HG03139 (cell line): ENCODE measurements at regions not wholly inside any gene's neighbourhood (a gene's known extent, or its start where the extent isn't known, plus 50 kb on each side); places are given as distances from the start of the nearest gene placed in this dataset.

ENCODE experiments used
- ATAC-seq: cut with Tn5 transposase; IDR thresholded peaks from one replicate; pipeline ENCODE4 v1.9.1; 2021; ENCODE audit not compliant: unreplicated experiment

DNA sequence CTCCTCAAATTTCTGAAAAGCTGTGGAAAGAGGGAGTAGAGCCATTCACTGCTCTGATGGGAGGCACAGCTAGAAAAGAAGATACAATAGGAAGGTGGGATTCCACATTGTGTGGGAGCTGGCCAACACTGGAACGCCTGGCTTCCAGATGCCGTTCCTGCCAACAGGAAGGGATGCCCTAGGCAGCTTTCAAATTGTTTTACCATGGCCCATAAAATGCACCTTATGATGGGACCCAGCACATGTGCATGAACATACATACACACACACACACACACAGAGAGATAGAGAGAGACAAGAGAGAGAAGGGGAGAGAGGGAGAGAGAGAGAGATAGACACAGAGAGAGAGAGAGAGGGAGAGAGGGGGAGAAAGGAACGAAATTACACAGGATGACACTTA, 86.1 kb upstream of the BZW1 start:
- no peak for ATAC-seq

DNA sequence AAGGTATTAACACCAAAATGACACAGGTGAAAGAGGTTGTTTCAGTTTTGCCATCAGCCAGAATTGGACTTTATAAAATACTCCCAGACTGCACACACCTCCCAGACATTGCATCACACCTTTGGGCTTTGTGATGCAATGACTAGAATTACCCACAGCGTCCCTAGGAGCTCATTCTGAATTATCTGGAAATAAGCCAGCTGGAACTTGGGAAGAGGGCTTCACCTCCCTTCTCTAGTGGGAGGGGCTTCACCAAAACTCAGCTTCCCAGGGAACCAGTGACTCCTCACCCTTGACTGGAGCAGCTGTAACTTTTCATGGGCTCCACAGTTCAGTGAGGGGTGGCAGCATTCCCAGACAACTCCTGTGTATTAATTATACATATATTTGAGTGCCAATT, 83.1 kb upstream of the BZW1 start:
- ATAC-seq, result no peak

DNA sequence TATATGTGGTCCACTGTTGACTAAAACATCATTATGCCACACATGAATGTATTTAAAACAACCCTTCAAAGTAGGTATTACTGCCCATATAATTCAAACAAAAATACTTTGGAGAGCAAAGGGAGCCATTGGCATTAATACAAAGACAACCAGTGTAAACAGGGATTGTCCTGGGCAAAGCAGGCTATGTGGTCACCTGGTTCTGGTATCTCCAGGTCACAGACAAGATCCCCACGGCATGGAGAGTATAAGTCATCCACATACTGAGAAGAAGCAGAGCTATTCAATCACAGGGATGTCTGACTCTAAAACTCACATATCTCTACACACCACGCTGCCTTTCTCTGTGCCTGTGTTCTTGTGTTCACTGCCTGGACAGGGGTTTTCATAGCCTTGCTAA, 81.4 kb upstream of the BZW1 start:
- no peak for ATAC-seq

DNA sequence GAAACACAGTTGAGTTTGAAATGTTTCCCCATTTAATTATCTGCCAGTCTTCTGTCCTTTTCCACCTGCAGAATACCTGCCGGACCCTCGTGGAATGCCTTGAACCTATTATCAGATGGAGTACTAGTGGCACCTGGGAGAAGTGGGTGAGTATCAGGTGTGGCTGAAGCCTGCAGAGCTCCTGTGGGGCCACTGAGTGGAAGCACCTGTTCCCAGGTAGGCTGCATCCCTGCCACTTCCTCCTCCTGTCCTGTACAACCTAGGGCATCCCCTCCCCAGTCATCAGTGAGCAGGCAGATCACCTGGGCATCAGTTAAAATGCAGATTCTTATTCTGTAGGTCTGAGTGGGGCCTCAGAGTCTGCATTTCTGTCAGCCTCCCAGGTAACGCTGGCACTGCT, 80.8 kb upstream of the BZW1 start:
- no peak for ATAC-seq

DNA sequence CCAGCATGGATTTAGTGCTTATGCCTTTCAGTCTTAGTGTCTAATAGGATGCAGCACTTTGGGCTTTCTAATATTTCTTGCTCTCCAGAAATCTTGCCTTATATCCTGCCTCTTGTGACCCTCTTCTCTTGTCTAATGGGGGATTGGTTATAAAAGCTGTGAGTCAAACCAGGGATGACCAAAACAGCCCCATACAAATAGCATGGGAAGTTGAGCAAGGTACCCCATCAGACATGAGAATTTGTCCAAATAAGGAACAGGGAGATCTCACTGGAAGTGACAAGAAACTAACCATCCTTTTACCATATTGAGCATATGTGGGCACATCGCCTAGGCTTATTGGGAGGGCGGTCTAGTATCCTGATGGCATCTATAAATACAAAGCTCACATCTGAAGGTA, 78.8 kb upstream of the BZW1 start:
- no peak for ATAC-seq

DNA sequence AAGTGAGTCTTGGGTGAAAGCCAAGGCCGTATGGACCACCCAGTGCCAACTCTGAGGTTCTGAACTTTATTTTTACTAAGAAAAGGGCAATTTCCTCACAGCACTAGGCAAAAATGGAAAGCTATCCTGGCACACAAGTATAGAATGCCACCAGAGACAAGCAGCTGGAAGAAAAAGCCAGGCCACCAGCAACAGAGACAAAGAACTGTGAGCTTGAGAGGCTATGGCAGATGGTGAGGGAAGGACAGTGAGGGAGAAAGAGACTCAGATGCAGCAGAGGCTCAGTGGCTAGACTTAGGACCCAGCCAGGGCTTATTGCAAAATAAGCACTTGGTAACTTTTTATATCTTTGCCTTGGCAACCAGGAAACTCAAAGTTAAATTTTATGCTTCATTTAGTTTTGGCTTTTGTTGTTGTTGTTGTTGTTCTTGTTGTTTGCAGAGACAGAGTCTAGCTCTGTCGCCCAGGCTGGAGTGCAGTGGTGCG, 78.0 kb upstream of the BZW1 start:
- no peak for ATAC-seq

DNA sequence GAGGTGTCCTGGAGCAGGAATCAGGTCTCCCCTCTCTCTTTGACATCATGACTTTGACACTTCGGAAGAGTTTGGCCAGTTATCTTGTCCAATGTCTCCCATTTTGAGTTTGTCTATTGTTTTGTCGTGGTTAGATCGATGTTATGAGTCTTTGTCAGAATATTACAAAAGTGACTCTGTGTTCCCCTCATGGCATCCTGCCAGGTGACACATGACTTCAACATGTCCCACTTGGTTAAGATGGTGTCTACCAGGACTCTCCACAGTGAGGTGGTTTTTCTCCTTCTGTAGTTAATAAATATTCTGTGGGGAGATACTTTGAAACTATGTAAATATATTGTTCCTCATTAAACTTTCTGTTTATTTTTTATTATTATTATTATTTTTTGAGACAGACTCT, 76.6 kb upstream of the BZW1 start:
- no peak for ATAC-seq

DNA sequence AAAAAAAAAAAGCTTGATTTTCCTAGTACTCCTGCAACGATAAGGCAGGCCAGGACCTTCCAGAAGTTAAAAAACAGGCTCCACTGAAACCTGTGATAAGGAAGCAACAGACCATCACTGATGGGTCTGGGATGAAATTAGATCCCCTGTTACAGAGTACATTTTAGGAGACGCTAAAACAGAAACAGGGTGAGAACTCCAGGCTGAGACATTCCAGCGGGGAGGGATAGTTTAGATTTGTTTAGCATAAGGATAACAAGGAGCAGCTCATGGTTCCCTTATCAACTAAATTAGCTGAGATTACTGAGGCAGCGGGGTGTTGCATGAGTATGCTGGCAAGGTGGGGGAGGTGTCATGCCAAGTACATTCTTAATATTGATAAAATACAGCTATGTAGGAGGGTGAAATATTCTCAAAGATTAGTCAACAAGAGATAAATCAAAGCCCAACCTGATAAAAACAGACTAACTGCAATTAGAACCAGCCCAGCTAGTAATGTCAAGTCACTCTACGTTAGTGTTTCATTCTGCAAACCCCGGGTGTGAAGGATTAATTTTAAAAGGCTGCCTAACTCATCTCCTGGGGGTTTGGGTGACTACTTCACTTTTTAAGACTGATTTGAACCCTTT, 75.0 kb upstream of the BZW1 start:
- ATAC-seq, result no peak

DNA sequence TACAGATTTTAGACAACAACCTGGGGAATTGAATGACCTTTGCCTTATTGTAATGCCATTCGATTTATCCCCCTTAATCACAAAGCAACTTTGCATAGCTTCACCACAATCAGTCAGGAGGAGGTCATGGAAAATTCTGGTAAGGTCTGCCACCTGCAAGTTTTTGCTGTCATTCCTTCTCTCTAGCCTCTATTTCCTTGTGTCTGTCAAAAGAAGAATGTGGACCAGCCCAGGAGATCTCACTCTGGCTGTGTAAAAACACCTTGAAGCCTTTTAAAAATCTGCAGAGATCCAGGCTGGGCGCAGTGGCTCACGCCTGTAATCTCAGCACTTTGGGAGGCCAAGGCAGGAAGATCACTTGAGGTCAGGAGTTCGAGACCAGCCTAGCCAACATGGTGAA, 74.1 kb upstream of the BZW1 start:
- no peak for ATAC-seq

DNA sequence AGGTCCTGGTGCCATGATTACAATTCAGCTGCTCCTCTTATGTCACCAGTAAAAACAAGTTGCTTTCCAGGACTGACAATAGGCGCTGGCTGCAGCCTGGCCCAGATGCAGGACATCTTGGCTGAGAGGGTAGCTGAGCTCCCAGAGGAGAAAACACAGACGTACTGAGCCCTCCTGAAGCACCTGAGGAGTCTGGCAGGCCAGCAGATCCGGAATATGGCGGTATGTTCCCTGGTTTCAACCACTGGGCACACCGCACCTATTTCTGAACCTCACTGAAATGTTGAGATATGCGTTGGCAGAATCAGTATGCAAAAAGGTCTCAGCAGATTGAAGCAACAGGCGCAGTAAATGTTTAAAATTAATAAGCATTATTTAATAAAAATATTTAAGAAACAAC, 73.1 kb upstream of the BZW1 start:
- no peak for ATAC-seq

DNA sequence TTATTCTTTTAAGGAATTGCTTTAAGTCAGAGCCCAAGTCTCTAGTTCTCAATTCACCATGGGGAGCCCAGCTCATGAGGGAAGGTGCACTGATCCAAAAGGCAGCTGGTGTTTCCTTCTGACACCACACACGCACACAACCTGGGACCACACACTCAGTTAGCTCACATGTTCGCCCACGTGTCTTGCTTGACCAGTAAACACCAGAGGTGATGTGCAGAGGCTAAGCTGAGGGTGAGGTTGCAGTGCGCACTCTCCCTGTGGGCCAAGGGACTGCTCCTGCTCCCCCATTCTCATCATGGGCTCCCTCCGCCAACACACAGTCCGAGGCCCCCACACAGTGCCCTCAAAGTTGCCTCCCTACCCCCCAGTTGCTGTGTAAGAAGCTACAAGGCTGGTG, 70.8 kb upstream of the BZW1 start:
- ATAC-seq, result no peak

DNA sequence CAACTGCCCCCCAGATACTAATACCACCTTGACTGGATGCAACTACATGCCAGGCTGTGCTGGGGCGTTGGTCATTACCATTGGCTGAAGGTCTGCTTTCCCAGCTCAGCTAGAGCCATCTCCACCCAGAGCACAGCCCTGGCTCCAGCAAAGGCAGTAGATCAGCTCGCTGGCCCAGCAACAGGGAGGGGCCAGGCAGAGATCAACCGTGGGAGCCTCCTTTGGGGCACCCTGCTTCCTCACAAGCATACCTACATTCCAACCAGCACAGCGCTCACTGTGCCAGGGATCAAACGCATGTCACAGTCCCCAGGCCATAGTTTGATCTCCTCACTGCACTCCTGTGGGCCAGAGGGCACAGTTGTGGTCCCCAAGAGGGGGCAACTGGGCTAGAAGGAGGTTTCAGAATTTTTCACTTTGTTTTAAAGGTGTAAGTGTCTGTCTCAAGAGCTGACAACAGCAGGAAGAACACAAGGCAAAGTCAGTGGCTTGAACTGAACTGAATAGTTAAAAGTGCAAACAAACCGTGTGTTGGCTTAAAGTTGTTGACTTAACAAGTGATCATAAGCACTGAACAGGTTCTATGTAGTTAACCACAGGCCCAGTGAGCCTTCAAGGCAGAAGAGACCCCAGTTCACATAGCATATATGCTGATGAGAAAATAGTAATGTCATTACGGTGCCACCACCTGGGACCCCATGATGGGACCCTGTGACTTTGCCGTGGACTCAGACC, 70.1 kb upstream of the BZW1 start:
- ATAC-seq, result no peak

DNA sequence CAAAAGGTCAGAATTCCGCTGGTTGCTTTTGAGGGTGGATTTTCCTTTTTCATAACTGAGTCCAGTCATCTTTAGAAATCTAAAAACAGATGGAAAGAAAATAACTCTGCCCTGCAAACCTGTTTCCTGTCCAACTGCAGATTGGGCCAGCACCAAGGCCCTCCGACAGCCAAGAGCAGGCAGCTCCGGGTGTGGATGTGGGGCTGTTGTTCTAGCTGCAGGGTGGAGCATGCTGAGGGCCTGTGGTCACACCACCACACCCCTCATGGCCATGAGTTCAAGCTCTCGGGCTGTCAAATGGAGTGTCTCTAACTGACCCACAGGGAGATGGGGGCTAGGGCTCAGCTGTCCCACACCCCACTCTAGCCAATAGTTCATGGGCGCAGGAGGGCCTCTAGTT, 69.3 kb upstream of the BZW1 start:
- no peak for ATAC-seq

DNA sequence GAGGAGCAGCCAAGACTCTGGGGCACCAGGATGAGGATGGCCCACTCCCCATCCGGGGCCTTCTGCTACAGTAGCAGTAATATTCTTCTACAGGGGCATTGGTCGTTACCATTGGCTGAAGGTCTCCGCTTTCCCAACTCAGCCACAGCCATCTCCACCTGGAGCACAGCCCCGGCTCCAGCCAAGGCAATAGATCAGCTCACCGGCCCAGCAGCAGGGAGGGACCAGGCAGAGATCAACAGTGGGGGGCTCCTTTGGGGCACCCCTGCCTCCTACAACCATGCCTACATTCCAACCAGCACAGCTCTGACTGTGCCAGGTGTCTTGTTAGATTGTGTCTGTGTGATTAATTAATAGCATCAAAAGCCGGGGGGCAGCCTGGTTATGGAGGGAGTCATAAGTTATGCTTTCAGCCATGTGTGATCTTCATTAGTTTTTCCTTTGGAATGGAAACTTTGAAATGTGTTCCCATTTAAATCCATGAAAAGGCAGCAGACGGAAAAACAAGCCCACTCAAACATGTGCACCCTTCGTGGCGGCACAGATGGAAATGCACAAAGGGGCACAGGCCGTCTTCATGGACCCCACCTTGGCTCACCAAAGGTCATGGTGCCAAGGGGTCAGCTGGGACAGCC, 68.6 kb upstream of the BZW1 start:
- ATAC-seq, result no peak

DNA sequence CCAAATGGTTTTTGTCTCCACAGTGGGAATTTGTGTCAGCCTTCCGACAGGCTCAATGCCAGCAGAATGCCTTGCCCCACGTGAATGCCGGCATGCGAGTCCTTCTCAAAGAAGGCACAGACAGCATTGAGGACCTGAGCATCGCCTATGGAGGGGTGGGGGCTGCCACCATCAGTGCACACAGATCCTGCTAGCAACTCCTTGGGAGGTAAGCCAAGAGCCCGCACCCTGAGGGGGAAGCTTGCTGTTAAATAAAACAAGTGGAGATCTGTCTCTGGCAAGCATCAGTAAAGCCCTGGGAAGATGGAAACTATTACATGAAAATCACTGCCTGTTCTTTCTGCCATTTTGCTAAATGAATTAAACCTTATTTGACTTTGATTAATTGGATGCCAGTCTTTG, 67.5 kb upstream of the BZW1 start:
- ATAC-seq, result no peak

DNA sequence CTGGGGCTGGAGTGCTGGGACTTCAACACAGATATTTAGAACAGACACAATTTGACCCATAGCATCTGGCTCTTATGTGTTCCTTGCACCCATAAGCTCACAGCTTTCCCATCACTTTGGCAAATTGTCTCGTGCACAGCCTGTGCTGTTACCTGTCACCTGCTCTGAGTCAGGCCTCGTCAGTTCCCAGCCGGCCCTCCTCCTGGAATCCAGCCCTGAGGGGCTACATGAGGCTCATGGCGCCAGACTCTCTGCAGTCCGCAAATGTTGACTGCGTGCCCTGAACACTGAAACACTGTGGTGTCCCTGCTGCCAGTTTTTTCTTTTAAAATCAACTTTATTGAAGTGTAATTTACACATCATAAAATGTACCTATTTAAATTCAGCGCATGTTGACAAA, 65.4 kb upstream of the BZW1 start:
- no peak for ATAC-seq

DNA sequence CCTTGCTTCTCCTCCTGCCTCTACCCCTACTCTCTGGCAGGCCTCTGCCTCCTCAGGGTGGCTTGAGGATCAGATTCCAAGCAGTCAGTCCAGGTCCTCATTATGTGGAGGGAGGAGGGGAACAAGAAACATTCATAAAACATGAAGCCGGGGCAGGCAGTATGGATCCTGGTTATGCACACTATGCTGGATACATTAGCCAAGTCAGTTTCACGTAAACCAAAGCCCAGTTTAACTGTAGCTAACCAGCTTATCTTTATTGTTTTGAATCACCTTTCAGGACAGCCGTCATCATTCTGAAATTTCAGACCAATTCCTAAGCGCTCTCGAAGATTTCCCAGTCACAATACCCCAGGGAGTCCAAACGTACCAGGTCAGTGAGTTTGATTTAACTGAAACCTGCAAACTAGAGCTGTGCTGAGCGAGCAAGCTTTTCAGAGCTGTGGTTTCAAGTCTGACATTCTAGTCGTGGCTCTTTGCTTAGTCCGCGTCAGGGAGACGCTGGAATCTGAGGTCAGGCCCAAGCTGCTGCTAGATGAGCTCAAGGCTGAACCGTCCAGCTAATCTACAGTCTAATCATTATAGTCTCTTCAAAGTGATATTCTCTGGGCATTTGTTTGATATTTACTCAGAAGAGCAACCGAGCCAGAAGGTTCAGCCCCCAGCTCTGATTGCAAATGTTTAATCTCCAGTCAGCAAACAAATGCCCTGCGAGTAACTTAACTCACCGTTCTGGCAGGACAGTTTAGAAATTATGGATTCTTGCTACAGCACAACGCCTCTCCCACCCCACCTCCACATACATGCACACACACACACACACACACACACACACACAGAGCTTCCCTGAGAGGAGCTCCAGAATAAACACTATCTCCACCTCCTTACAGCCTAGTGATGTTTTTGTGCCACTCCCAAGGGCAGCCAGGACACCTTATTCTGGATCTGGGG, 63.8 kb upstream of the BZW1 start:
- no peak for ATAC-seq

DNA sequence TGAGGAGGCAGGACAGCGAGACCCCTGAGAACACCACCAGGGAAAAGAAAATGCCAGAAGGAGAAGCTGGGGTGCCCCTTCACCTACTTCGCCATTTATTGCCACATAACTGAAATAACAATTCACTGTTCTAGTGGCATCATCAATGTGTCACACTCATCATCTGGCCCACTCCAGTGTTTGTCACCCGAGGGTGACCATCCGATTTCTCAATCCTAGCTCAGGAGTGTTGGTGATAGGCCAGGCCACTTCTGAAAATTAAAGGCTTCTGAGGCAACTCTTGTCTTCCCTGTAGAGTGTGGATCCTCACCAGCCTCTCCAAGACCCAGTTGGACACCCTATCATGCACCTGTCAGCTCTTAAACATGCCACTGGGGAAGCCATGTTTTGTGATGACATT, 62.9 kb upstream of the BZW1 start:
- ATAC-seq, result no peak

DNA sequence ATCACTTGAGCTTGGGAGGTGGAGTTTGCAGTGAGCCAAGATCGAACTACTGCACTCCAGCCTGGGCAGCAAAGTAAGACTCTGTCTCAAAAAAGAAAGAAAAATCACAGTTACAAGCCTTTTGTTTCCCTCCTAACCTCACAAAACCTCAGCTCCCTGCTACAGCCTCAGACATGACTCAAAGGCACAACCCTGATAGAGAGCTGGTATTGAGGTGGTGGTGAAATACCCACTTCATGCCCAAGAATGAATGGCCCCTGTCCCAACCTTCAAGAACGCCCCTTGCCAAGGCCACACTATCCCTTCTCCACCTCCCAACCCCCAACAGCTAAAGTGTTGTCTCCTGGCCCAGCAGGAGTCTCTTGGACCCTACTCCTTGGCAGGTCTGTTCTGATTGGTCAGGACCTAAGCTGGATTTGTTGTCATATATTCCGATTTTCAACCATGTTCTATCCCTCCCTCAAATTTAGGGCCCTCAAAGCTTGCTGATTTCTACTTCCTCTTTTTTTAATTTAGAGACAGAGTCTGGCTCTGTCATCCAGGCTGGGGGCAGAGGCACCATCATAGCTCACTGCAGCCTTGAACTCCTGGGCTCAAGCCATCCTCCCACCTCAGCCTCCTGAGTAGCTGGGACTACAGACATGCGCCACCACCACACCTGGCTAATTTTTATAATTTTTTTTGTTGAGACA, 61.9 kb upstream of the BZW1 start:
- no peak for ATAC-seq

DNA sequence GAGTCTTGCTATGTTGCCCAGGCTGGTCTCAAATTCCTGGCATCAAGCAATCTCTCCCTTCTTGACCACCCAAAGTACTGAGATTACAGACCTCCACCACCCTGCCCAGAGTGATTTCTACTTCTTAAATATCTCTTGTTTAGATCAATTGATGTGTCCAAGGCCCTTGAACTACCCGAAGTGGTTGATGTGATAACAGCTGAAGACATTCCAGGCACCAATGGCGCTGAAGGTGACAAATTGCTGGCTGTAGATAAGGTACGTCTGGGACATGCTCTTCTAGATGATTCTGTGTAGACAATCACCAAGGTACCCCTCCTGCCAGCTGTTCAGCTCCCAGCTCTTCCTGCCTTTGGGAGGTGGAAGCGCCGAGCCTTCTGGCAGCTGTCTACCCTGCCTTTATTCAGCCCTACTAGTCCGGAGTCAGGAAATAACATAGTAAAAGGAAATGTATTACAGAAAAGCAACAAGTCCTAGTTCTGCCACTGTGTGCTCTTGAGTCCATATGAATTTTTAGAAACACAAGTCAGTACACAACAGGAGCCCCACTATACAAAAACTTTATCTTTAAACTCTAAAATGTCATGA, 61.3 kb upstream of the BZW1 start:
- no peak for ATAC-seq
